HepG2 (cell line): ENCODE measurements at regions not wholly inside any gene's neighbourhood (a gene's known extent, or its start where the extent isn't known, plus 50 kb on each side); places are given as distances from the start of the nearest gene placed in this dataset.

ENCODE experiments used
- ATAC-seq: fragments of 200-7000 bp; cut with Tn5 transposase; 3 replicates; pipeline ENCODE4 v1.9.1; 2020; ENCODE audit warnings: mild to moderate bottlenecking, moderate library complexity
- BruUV-seq: library from RNA; stranded (reverse); fragments of 400-500 nt; replicated peaks from 2 replicates; lab custom pipeline; 2021; lab: Mats Ljungman, UMichigan
- CTCF ChIA-PET: fragments of 300-600 bp; formaldehyde crosslinking; extraction: SDS; loops from one replicate; lab custom pipeline; 2021; ENCODE audit warnings: low total read pairs, inconsistent platforms, low intra/inter-chr PET ratio; lab: Yijun Ruan, JAX
- POLR2A ChIA-PET: fragments of 350-600 bp; sonication (Branson Sonifier 250); formaldehyde crosslinking; loops from one replicate; lab custom pipeline; 2020; ENCODE audit warnings: antibody characterized with exemption, inconsistent platforms; lab: Yijun Ruan, JAX
- DNase-seq: peaks from one replicate; pipeline ENCODE4 v3.0.0-alpha.2; 2015; ENCODE audit warnings: low spot score
- FAIRE-seq: peaks from 3 replicates; lab custom pipeline; 2011; peaks lifted over from hg19 to GRCh38; lab: Jason Lieb, UNC
- H2AFZ ChIP-seq: one replicate; pipeline ENCODE4 v1.6.1; 2011; ENCODE audit warnings: low read length, inconsistent platforms
- H3K27ac ChIP-seq: fragments of 300-600 bp; 3 replicates; pipeline ENCODE4 v1.8.0; 2011; ENCODE audit warnings: mixed run types, mild to moderate bottlenecking, mixed read lengths, low read length, inconsistent platforms; ENCODE audit not compliant: insufficient read depth; ENCODE audit errors: extremely low read length
- H3K27me3 ChIP-seq, 2 experiments: fragments of 200-600 bp in 1 of 2; 2 replicates in 1 of 2; 3 replicates in 1 of 2; pipeline versions ENCODE4 v1.6.0 to v1.8.0; 2011; ENCODE audit warnings: low read length in 2 of 2, mild to moderate bottlenecking in 2 of 2, moderate library complexity in 2 of 2, inconsistent platforms in 1 of 2; ENCODE audit not compliant: insufficient read depth in 2 of 2, control insufficient read depth in 1 of 2
- H3K36me3 ChIP-seq, 2 experiments: fragments of 200-600 bp in 1 of 2; replicated peaks in 1 of 2; 2 replicates in 1 of 2; 3 replicates in 1 of 2; pipeline versions ENCODE4 v1.5.1 to v1.8.0; 2011; ENCODE audit warnings: low read length in 2 of 2, inconsistent platforms in 1 of 2; ENCODE audit not compliant: insufficient read depth in 2 of 2, control insufficient read depth in 1 of 2
- H3K4me1 ChIP-seq: 2 replicates; pipeline ENCODE4 v1.5.1; 2012; ENCODE audit warnings: low read length, inconsistent platforms; ENCODE audit not compliant: insufficient read depth
- H3K4me2 ChIP-seq: 2 replicates; pipeline ENCODE4 v1.6.0; 2011; ENCODE audit warnings: low read depth, low read length, inconsistent platforms
- H3K4me3 ChIP-seq, 3 experiments: fragments of 200-600 bp in 1 of 3; sonication (generic), shearing (Covaris generic) in 1 of 3; replicated peaks in 1 of 3; 2 replicates each; pipeline ENCODE4 v1.5.1; 2011 to 2016; ENCODE audit warnings: low read length in 3 of 3, inconsistent platforms in 2 of 3, low read depth in 2 of 3, mild to moderate bottlenecking in 2 of 3, control low read depth in 1 of 3, mixed read lengths in 1 of 3; ENCODE audit not compliant: insufficient read depth in 1 of 3
- H3K79me2 ChIP-seq: one replicate; pipeline ENCODE4 v1.6.1; 2011; ENCODE audit warnings: low read length, inconsistent platforms; ENCODE audit not compliant: insufficient read depth
- H3K9ac ChIP-seq: 2 replicates; pipeline ENCODE4 v1.6.0; 2011; ENCODE audit warnings: mild to moderate bottlenecking, low read depth, low read length, inconsistent platforms; ENCODE audit not compliant: insufficient read depth
- H3K9me3 ChIP-seq: 2 replicates; pipeline ENCODE4 v1.5.1; 2012; ENCODE audit warnings: mild to moderate bottlenecking, low read length
- H4K20me1 ChIP-seq: 2 replicates; pipeline ENCODE4 v1.6.0; 2011; ENCODE audit warnings: inconsistent platforms, mild to moderate bottlenecking, low read length, moderate library complexity; ENCODE audit not compliant: insufficient read depth
- ATF7 ChIP-seq, 2 experiments: fragments of 450-650 bp in 1 of 2; sonication (generic) in 1 of 2; formaldehyde crosslinking in 1 of 2; IDR thresholded peaks; 2 replicates each; pipeline versions ENCODE4 v1.4.0 to v1.6.1; 2016 to 2020; ENCODE audit warnings: antibody characterized with exemption in 1 of 2, mild to moderate bottlenecking in 1 of 2, missing genetic modification reagents in 1 of 2
- RORA ChIP-seq: sonication (generic); formaldehyde crosslinking; IDR thresholded peaks from 2 replicates; pipeline ENCODE4 v1.5.0; 2020; ENCODE audit warnings: mild to moderate bottlenecking, missing genetic modification reagents, moderate library complexity
- ZNF136 ChIP-seq: sonication (generic); formaldehyde crosslinking; IDR thresholded peaks from 2 replicates; pipeline ENCODE4 v1.8.1; 2022; ENCODE audit warnings: low read depth, mild to moderate bottlenecking, moderate library complexity, missing genetic modification reagents
- ZNF329 ChIP-seq: sonication (generic); formaldehyde crosslinking; IDR thresholded peaks from 2 replicates; pipeline ENCODE4 v1.9.0; 2021; ENCODE audit warnings: low read depth, mild to moderate bottlenecking, missing genetic modification reagents
- ZNF891 ChIP-seq: sonication (generic); formaldehyde crosslinking; IDR thresholded peaks from 2 replicates; pipeline ENCODE4 v1.5.0; 2020; ENCODE audit warnings: mild to moderate bottlenecking, missing genetic modification reagents
- WGBS: methylation state at CpG from one replicate; pipeline ENCODE4 v1.1.6; 2017; ENCODE audit warnings: low lambda C conversion rate; 5-methylcytosine and 5-hydroxymethylcytosine counted together
- in situ Hi-C: cut with HindIII; loops from 2 replicates; pipeline ENCODE4 v1.10.0; 2017; ENCODE audit warnings: low pct_unique_long_range_greater_than_20kb; ENCODE audit not compliant: extremely low pct_ligation_motif_present
- intact Hi-C: fragments of 100-400 bp; cut with micrococcal nuclease; formaldehyde crosslinking; loops from one replicate; pipeline ENCODE4 v1.10.0; 2022; ENCODE audit not compliant: unreplicated experiment
- TF ChIP-seq, protein P1 (sequence below): sonication (generic); formaldehyde crosslinking; IDR thresholded peaks from 2 replicates; pipeline ENCODE4 v1.8.0; 2022; ENCODE audit warnings: mild to moderate bottlenecking, missing genetic modification reagents
- TF ChIP-seq, protein P2 (sequence below): IDR thresholded peaks from 2 replicates; pipeline ENCODE4 v1.6.1; 2016
- TF ChIP-seq, protein P3 (sequence below): sonication (generic); formaldehyde crosslinking; IDR thresholded peaks from 2 replicates; pipeline ENCODE4 v1.5.1; 2020; ENCODE audit warnings: missing genetic modification reagents, mild to moderate bottlenecking, borderline replicate concordance

DNA sequence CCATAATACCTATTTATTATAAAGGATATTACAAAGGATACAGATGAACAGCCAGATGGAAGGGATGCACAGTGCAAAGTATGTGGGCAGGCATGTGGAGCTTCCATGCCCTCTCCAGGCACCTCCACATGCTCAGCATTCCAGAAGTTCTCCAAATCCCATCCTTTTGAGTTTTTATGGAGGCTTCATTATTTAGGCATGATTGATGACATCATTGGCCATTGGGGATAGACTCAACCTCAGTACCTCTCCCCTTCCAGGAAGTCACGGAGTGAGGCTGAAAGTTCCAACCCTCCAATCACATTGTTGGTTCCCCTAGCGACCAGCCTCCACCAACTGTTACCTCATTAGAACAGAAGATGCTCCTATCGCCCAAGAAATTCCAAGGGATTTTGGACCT lies 156.4 kb downstream of the ATP23 start:
- WGBS, result 2% methylated on average over 3 of the region's 3 CpGs
- CTCF ChIA-PET, result no interaction called here
- intact Hi-C loops, result no loop called here

DNA sequence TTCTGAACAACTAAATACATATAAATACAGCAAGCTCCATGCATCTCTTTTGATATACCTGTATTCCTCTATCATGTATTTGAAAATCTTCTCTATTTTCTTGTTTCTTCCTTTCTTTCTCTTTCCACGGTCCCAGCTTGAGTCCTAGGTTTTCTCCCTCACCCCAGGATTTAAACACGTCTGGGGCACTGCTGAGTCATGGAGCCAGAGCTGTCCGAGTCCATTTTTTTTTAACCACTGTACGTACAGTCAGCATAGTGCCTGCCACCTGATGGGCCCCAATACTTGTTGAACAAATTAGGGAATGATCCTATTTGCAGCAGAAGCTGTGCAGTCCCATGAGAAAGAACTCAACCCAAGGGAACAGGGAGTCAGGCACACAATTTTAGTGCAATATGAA lies 158.1 kb downstream of the ATP23 start:
- no peaks in the 10 kb centered on the region for H4K20me1 ChIP-seq
- no peaks in the 10 kb centered on the region for H3K27me3 ChIP-seq
- TF ChIP-seq ZNF329 (CRISPR knock-in tag) (no peak), RORA (no peak), ZNF136 (no peak)
- TF ChIP-seq, protein P1, sequence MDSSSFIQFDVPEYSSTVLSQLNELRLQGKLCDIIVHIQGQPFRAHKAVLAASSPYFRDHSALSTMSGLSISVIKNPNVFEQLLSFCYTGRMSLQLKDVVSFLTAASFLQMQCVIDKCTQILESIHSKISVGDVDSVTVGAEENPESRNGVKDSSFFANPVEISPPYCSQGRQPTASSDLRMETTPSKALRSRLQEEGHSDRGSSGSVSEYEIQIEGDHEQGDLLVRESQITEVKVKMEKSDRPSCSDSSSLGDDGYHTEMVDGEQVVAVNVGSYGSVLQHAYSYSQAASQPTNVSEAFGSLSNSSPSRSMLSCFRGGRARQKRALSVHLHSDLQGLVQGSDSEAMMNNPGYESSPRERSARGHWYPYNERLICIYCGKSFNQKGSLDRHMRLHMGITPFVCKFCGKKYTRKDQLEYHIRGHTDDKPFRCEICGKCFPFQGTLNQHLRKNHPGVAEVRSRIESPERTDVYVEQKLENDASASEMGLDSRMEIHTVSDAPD (CRISPR knock-in tag), result no peak
- TF ChIP-seq, protein P2, sequence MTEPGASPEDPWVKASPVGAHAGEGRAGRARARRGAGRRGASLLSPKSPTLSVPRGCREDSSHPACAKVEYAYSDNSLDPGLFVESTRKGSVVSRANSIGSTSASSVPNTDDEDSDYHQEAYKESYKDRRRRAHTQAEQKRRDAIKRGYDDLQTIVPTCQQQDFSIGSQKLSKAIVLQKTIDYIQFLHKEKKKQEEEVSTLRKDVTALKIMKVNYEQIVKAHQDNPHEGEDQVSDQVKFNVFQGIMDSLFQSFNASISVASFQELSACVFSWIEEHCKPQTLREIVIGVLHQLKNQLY (CRISPR knock-in tag), result no peak
- TF ChIP-seq, protein P3, sequence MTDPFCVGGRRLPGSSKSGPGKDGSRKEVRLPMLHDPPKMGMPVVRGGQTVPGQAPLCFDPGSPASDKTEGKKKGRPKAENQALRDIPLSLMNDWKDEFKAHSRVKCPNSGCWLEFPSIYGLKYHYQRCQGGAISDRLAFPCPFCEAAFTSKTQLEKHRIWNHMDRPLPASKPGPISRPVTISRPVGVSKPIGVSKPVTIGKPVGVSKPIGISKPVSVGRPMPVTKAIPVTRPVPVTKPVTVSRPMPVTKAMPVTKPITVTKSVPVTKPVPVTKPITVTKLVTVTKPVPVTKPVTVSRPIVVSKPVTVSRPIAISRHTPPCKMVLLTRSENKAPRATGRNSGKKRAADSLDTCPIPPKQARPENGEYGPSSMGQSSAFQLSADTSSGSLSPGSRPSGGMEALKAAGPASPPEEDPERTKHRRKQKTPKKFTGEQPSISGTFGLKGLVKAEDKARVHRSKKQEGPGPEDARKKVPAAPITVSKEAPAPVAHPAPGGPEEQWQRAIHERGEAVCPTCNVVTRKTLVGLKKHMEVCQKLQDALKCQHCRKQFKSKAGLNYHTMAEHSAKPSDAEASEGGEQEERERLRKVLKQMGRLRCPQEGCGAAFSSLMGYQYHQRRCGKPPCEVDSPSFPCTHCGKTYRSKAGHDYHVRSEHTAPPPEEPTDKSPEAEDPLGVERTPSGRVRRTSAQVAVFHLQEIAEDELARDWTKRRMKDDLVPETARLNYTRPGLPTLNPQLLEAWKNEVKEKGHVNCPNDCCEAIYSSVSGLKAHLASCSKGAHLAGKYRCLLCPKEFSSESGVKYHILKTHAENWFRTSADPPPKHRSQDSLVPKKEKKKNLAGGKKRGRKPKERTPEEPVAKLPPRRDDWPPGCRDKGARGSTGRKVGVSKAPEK, result no peak
- no peak overlapping the region for H2AFZ ChIP-seq
- H3K4me1 ChIP-seq, result no peaks in the 10 kb centered on the region
- WGBS, result 4% methylated on average over 4 of the region's 4 CpGs
- no peak for FAIRE-seq
- no peak overlapping the region for H3K4me3 ChIP-seq
- H3K9ac ChIP-seq, result no peak overlapping the region
- no peak overlapping the region for H3K4me2 ChIP-seq
- DNase-seq, result no peak
- in situ Hi-C loops (no loop called here), intact Hi-C loops (no loop called here)
- H3K27ac ChIP-seq, result no peak overlapping the region
- BruUV-seq, result no TSS peak
- ATAC-seq, result no peak
- ChIA-PET POLR2A (no interaction called here), CTCF (no interaction called here)
- H3K9me3 ChIP-seq, result no peaks in the 10 kb centered on the region
- H3K79me2 ChIP-seq, result no peaks in the 10 kb centered on the region
- no peaks in the 10 kb centered on the region for H3K36me3 ChIP-seq

More for the DNA sequence above, 156.4 kb downstream of the ATP23 start:
- no peak overlapping the region for H2AFZ ChIP-seq
- H3K9ac ChIP-seq, result no peak overlapping the region
- POLR2A ChIA-PET, result no interaction called here
- no peaks in the 10 kb centered on the region for H4K20me1 ChIP-seq
- H3K4me1 ChIP-seq, result no peaks in the 10 kb centered on the region
- no peak overlapping the region for H3K4me2 ChIP-seq
- FAIRE-seq, result no peak
- H3K27ac ChIP-seq, result no peak overlapping the region
- H3K27me3 ChIP-seq, result no peaks in the 10 kb centered on the region
- no TSS peak for BruUV-seq
- no peak for DNase-seq
- in situ Hi-C loops, result no loop called here
- H3K4me3 ChIP-seq, result no peak overlapping the region
- ATAC-seq, result no peak
- H3K79me2 ChIP-seq, result no peaks in the 10 kb centered on the region
- no peaks in the 10 kb centered on the region for H3K36me3 ChIP-seq
- TF ChIP-seq ATF7 (IDR thresholded peaks at IDR 0.05) (peak; percentile 69), ATF7 (CRISPR knock-in tag; IDR thresholded peaks at IDR 0.05) (no peak), ZNF891 (CRISPR knock-in tag) (no peak)
- H3K9me3 ChIP-seq, result no peaks in the 10 kb centered on the region
